ENCODE measurements at regions not wholly inside any gene's neighbourhood (a gene's known extent, or its start where the extent isn't known, plus 50 kb on each side); places are given as distances from the start of the nearest gene placed in this dataset.

DNA sequence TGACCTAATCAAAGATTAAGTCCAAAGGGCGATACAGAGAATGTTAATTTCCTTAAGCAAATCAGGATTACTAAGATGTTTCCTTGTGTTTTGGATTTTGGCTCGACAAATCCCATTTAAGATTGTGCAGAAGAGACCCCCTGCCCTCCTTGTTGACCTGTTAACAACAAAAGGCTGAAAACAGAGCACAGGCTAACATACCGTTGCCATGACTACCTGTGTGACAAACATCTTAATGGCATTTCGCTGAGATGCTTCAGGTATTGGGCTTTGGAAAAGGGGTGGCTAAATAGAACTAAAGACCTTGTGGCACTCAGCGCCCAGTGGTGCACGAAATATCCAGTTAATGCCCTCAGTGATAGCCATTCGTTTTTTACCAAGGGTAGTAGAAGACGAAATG is 1532.3 kb upstream of the TMEM132C start:
- DNase-seq (ENCODE audit: insufficient read length, low spot score) (no peak), FAIRE-seq (no peak)
- TF ChIP-seq POLR2A (IDR thresholded peaks at IDR 0.05; ENCODE audit: low read depth, low read length) = no peak

DNA sequence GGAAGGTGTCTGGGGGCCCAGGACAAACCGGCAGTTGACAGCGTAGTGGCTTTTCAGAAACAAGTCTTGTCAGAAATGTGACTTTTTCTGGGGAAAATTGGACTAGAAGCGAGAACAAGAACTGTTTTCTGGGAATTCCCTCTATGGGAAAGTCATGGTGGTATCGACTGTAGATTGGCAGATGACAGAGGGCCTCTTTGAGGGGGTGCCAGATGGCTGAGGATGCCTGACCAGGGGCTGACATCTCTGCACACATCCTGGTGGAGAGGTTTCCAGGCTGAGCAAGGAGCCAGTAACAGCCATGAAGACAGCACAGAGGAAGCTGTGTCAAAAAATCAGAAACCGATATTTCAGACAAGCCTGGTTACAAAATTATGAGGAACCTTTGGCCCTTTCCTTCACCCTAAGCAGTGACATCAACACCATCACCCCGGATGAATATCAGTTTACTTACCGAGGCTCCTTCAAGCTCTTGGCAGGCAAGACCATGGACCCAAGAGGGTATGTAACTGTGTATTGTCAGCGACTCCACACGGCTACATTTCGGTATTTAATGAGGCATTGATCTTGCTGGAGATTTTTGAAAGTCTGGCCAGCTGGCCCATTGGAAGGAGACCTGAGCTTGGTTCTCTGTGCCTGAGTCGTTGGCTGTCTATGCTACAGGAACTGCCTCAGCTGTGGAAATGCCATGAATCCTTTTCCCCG is 1525.3 kb upstream of the TMEM132C start:
- TF ChIP-seq POLR2A (IDR thresholded peaks at IDR 0.05; ENCODE audit: low read depth, low read length) = no peak
- no peak for DNase-seq (ENCODE audit: insufficient read length, low spot score)
- FAIRE-seq = no peak

DNA sequence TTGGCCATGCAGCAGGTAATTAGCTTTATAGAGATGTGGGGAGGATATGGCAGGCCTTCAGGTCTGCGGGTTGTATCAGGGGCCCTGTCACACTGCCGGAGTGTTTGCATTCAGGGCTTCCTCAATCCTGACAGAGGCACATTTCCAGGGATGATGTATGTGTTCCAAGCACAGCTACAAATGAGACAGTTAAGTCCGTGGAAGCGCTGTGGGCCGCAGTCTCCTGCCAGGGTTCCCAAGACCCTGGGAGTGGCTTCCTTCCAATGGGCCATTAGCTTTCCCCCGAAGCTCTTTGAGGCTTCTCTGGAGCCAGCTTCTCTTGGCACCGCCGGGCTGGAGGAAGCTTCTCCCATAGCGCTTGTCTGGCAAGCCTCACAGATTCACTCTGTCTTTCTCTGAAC is 1524.7 kb upstream of the TMEM132C start:
- DNase-seq (ENCODE audit: insufficient read length, low spot score) (no peak), FAIRE-seq (no peak)
- TF ChIP-seq POLR2A (IDR thresholded peaks at IDR 0.05; ENCODE audit: low read depth, low read length) = no peak

DNA sequence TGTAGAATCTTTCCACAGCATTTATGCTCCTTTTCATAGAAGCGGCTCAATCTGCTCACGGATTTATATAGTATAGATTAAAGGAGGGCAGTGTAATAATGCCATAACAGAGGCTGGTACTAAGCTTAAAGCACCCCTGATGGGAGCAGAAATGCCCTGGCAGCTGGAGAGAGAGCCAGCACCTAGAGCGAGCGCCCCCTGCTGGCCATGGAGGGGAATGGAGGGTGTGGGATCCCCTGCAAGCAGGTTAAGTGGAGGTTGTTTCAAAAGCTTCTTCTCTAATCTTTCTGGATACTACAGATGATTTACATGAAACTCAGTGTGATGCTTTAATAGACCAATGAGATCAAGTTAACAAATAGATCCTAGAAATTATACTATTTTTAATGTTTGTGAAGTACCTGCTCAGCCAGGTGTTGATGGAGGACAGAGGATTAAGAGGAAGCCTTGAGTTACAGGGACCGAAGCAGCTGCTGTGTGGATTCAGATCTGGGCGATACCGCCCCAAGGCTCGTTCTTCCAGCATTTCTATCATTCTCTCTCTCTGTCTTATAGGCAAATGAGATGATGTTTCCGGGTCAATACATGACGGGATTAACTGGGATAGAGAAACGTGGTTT is 1519.3 kb upstream of the TMEM132C start:
- DNase-seq (ENCODE audit: insufficient read length, low spot score) (peak; percentile 55), FAIRE-seq (no peak)
- TF ChIP-seq POLR2A (IDR thresholded peaks at IDR 0.05; ENCODE audit: low read depth, low read length) = no peak

DNA sequence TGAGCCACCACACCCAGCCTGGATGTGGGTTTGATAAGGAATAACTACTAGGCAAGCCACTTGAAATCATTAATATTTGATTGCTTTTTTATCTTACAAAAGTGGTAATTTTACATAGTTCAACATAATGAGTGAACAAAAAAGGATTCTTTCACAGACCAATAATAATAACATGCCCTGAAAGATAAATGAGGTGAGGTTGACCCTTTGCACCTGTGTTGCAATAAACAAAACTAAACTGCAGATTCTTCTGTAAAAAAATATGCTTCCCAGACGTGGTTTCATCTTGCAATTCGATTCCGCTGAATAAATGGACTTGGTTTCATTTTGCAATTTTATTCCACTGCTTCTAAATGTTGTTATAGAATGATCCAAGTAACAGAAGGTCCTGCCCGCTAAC is 1514.9 kb upstream of the TMEM132C start:
- no peak for TF ChIP-seq POLR2A (IDR thresholded peaks at IDR 0.05; ENCODE audit: low read depth, low read length)
- DNase-seq (ENCODE audit: insufficient read length, low spot score) = no peak
- FAIRE-seq = no peak

DNA sequence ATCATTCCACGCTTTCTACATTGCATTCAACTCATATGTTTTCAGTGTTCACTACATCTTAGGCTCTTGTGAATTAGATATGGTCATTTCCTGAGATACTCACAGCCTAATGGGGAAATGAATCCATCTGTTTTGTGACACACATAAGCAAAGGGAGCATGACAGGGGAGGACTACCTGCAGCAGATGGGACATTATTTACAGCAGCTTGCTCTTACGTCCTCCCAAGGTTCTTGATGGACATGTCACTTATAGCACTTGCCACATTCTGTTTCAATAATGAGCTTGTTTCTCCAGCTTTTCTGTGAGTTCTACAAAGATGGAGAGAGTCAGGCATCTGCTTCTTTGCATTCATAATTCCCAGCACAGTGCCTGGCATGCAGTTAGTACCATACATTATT is 1509.6 kb upstream of the TMEM132C start:
- TF ChIP-seq POLR2A (IDR thresholded peaks at IDR 0.05; ENCODE audit: low read depth, low read length) = no peak
- FAIRE-seq (no peak), DNase-seq (ENCODE audit: insufficient read length, low spot score) (no peak)

DNA sequence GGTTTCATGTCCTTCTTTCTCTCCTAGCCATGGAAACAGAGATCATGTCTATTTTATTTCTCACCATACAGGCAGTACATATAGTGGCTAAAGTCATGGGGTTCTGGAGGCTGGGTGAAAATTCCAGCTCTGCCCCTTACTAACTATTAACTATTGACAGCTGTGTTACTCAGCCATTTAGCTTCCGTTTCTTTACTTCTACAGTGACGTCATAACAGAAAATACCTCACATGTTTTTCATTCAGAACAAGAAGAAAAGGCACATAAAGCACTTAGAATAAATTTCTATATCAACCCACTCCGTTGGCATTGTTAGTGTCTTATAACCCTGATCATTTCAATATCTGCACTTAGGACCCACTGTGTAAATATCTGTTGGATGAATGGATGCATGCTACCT is 1506.9 kb upstream of the TMEM132C start:
- DNase-seq (ENCODE audit: insufficient read length, low spot score) (no peak), FAIRE-seq (no peak)
- no peak for TF ChIP-seq POLR2A (IDR thresholded peaks at IDR 0.05; ENCODE audit: low read depth, low read length)

DNA sequence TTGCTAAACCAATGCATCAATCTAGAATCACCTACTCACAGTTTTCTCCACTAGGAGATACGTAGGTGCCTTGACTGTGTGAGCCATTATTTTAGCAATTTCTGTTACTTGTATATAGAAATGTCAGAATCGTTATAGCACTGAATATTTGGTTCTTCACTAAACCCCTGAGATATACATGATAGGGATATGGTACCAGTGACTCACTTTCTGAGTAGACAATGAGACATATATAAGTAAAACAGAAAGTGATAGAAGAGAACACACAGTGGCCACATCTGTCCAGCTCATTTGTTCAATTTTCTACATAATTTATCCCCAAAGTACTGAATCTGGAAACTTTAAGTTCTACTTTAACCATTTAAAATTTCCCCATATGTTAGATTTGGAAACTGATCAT is 1505.5 kb upstream of the TMEM132C start:
- no peak for TF ChIP-seq POLR2A (IDR thresholded peaks at IDR 0.05; ENCODE audit: low read depth, low read length)
- no peak for DNase-seq (ENCODE audit: insufficient read length, low spot score)
- no peak for FAIRE-seq

DNA sequence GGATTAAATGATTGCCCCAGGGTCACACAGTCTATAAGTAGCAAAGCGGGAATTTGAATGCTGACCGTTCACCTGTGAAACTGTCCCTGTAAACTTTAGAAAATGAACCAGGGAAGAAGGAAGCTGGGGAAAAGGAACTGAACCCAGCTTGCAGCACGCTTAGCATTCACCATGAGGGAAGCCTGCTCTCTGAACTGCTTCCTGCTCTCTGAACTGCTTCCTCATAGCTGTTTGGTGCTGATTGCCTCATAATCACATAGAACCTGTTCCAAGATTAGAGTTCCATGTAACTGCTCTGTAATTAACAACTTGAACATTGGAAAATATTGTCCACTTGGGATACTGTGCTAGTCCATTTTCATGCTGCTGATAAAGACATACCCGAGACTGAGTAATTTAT is 1504.8 kb upstream of the TMEM132C start:
- no peak for TF ChIP-seq POLR2A (IDR thresholded peaks at IDR 0.05; ENCODE audit: low read depth, low read length)
- no peak for DNase-seq (ENCODE audit: insufficient read length, low spot score)
- FAIRE-seq = no peak

DNA sequence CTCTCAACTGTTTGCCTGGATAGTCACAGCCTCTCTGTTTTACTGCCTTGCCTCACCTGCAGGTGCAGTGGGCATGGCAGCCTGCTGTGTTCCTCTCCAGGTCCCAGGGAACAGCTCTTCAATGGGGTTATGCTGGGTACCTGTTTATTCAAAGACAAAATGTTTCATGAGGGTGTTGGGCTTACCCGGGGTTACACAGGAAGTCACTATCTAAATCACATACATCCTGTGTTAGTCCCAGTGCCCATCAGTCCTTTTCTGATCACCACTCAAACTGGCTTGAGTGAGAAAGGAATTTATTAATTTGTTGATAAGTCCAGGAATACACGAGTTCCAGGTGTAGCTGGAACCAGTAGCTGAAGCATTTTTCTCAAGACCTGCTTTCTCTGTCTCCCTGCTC is 1503.6 kb upstream of the TMEM132C start:
- FAIRE-seq = no peak
- DNase-seq (ENCODE audit: insufficient read length, low spot score) = no peak
- TF ChIP-seq POLR2A (IDR thresholded peaks at IDR 0.05; ENCODE audit: low read depth, low read length) = no peak

DNA sequence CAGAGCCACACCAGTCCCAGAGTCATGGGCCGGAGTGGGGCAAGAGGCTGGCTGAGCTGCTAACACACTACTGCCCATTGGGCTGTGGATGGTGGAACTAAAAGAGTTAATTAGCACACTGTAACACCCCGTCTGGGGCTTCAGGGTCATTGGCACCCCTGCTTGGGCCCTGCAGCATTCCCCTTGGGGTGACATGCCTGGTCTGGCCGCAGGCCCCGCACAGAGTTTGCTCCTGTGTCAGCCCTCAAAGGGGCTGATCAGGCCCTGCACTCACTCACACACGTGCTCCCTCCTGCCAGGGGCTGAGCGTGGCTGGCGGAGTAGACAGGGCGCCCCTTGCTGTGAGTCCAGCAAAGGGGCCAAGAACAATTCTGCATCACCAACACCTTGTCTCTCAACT is 1499.6 kb upstream of the TMEM132C start:
- no peak for DNase-seq (ENCODE audit: insufficient read length, low spot score)
- FAIRE-seq = no peak
- no peak for TF ChIP-seq POLR2A (IDR thresholded peaks at IDR 0.05; ENCODE audit: low read depth, low read length)

DNA sequence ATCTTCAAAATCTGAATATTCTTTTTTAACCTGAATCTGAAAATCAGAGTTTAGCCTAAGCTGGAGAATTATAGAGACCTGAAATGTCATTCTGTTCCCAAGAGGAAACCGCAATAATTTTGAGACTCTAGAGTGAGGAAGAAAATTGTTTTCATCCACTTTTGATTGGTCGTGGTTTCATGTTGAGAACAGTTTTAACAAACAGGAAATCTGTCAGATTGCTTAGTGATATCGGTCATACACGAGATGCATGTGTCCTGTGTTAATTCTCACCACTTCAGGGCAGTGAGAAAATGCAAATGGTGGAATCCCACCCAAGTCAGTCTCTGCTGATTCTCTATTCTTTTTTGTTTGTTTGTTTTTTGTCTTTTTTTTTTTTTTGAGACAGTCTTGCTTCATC is 1498.5 kb upstream of the TMEM132C start:
- FAIRE-seq = no peak
- DNase-seq (ENCODE audit: insufficient read length, low spot score) = no peak
- TF ChIP-seq POLR2A (IDR thresholded peaks at IDR 0.05; ENCODE audit: low read depth, low read length) = no peak

DNA sequence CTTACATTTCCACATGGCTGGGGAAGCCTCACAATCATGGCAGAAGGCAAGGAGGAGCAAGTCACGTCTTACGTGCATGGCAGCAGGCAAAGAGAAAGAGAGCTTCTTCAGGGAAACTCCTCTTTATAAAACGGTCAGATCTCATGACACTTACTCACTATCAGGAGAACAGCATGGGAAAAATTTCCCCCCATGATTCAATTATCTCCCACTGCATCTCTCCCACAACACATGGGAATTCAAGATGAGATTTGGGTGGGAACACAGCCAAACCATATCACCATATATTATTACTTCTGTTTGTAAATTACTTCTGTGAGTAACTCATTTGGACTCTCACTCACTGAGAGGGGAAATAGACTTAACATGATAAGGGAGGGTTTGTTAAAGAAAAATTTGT is 1496.8 kb upstream of the TMEM132C start:
- DNase-seq (ENCODE audit: insufficient read length, low spot score) = no peak
- FAIRE-seq = no peak
- TF ChIP-seq POLR2A (IDR thresholded peaks at IDR 0.05; ENCODE audit: low read depth, low read length) = no peak

DNA sequence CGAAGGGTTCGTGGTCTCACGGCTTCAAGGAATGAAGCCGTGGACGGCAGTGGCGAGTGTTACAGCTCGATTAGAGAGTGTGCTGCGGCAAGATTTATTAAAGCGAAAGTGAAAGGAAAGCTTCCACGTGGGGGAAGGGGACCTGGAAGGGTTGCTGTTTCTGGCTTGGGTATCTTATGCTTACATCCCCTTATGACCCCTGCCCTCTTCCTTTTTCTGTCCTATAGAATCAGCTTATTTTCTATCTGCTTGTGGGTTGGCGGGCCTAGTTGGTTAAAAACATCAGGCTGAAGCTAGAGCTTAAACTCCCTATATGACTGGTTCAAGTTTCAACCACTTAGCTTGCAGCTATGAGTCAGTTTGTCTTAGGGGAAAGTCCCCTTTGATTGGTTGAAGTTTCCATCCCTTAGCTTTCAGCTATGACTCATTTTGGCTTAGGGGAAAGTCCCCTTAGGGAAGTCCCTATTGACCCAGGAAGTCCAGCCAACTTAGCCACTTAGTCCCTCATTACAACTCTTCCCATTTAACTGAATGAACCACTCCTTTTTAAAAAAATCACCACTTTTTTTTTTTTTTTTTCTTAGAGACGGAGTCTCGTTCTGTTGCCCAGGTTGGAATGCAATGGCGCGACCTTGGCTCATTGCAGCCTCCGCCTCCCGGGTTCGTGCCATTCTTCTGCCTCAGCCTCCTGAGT is 1494.7 kb upstream of the TMEM132C start:
- peak; percentile 95 for FAIRE-seq
- TF ChIP-seq POLR2A (IDR thresholded peaks at IDR 0.05; ENCODE audit: low read depth, low read length) = no peak
- DNase-seq (ENCODE audit: insufficient read length, low spot score) = peak; percentile 25

DNA sequence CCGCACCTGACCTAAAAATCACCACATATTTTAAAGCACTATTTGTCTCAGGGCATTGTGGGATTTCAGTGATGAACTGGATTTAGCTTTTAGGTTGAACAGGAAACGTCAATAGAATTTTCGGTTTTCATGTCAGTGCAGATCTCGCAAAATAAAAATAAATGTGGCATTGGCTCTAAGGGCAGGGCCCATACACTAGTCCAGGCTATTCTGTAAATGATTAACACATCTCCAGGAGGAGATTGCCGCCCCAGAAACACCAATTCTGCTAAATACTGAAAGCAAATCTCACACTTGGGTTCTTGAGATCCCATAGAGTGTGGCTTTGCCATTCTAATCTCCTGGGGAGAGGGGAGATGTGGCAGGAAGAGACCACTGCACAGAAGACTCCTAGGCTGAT is 1494.0 kb upstream of the TMEM132C start:
- TF ChIP-seq POLR2A (IDR thresholded peaks at IDR 0.05; ENCODE audit: low read depth, low read length) = no peak
- no peak for FAIRE-seq

More for the DNA sequence above, 1494.0 kb upstream of the TMEM132C start:
- no peak for DNase-seq (ENCODE audit: insufficient read length, low spot score)

Measured in H54 (cell line).